ENCODE measurements at regions not wholly inside any gene's neighbourhood (a gene's known extent, or its start where the extent isn't known, plus 50 kb on each side); places are given as distances from the start of the nearest gene placed in this dataset.

DNA sequence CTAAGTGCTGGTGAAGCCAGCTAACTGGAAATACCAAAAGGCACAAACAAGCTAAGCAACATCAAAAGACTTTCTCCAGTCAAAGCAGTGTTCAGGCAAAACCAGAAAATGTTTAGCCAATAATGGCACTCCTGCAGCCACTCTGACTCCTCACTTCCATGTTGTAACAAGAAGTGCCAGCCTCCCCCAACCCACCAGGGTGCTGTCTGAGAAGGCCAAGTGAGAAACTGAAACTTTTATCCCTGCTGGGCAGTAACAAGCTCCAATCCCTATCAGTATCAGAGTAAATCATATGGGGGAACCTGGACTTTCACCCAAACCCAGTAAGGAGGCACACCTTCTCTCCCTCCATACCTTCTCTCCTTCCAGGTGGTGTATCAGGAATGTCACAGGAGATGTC is 414.8 kb upstream of the NMUR2 start:
- no peak overlapping the region for H3K4me3 ChIP-seq
- no peak for TF ChIP-seq EP300 (IDR thresholded peaks at IDR 0.05; ENCODE audit: low read depth)
- no peak for TF ChIP-seq POLR2A (IDR thresholded peaks at IDR 0.05)
- TF ChIP-seq, protein P1, sequence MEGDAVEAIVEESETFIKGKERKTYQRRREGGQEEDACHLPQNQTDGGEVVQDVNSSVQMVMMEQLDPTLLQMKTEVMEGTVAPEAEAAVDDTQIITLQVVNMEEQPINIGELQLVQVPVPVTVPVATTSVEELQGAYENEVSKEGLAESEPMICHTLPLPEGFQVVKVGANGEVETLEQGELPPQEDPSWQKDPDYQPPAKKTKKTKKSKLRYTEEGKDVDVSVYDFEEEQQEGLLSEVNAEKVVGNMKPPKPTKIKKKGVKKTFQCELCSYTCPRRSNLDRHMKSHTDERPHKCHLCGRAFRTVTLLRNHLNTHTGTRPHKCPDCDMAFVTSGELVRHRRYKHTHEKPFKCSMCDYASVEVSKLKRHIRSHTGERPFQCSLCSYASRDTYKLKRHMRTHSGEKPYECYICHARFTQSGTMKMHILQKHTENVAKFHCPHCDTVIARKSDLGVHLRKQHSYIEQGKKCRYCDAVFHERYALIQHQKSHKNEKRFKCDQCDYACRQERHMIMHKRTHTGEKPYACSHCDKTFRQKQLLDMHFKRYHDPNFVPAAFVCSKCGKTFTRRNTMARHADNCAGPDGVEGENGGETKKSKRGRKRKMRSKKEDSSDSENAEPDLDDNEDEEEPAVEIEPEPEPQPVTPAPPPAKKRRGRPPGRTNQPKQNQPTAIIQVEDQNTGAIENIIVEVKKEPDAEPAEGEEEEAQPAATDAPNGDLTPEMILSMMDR (IDR thresholded peaks at IDR 0.05) = no peak
- no peak for TF ChIP-seq POLR2AphosphoS5 (IDR thresholded peaks at IDR 0.05)
- intact Hi-C loops (cut with DNase I; ENCODE audit: low total_unique reads) = no loop called here
- DNase-seq = no peak
- no peaks in the 10 kb centered on the region for H3K27me3 ChIP-seq
- H3K36me3 ChIP-seq = no peaks in the 10 kb centered on the region
- in situ Hi-C loops (cut with MboI; ENCODE audit: low pct_ligation_motif_present in 1 of 4, low pct_unique_long_range_greater_than_20kb in 1 of 4, low sequenced_read_pairs in 3 of 4) = no loop called here
- no peaks in the 10 kb centered on the region for H3K9me3 ChIP-seq
- no peaks in the 10 kb centered on the region for H3K4me1 ChIP-seq
- no peak overlapping the region for H3K27ac ChIP-seq

DNA sequence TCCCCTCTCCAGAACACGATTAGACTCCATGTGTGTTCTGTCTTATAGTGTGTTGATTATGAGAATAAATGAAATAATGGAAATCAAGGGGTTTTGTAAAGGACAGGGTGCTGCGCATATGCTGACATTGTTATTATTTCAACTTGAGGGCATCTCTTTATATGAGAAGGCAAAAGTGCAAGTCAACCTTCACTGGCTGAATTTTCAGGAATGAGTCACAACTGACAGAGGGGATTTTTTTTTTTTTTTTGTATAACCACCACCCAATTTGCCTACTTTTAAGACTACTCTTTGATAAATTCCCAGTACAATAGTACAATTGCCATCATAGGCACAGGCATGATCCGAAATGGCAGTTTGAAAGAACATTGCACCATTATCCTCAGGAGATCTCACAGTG is 419.2 kb upstream of the NMUR2 start:
- H3K27me3 ChIP-seq = no peaks in the 10 kb centered on the region
- no peak for DNase-seq
- no peaks in the 10 kb centered on the region for H3K9me3 ChIP-seq
- in situ Hi-C loops (cut with MboI; ENCODE audit: low pct_ligation_motif_present in 1 of 4, low pct_unique_long_range_greater_than_20kb in 1 of 4, low sequenced_read_pairs in 3 of 4) (no loop called here), intact Hi-C loops (cut with DNase I; ENCODE audit: low total_unique reads) (no loop called here)
- H3K4me1 ChIP-seq = no peaks in the 10 kb centered on the region
- no peak overlapping the region for H3K27ac ChIP-seq
- H3K4me3 ChIP-seq = no peak overlapping the region
- H3K36me3 ChIP-seq = no peaks in the 10 kb centered on the region
- 73 to 75% methylated on average over 3 of the region's 3 CpGs for WGBS, 2 donors (ENCODE audit: low coverage in 1 of 2)
- TF ChIP-seq, protein P1 (IDR thresholded peaks at IDR 0.05) = no peak

DNA sequence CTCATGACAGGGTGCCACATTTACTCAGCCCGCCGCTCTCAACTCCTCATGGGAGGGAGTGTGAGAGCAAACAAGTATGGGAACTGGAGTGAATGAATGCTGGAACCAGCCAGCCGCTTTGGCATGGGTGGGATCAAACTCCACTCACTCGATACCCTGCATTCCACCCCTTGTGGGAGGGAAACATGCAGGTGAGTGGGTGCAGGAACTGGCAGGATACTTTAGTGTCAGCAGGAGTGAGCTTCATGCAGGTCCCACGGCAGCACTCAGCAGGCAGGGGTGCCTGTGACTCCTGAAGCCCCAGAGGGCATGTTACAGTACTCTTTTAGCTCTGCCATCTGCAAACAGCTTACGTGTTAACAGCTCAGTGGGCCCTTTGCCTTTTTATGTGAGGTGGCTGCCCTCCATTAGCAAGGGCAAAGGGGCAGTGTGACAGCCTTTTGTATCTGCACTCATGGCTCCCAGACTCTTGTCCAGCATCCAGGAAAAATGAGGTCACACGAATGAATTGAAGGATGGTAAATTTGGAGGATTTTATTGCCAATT is 433.2 kb upstream of the NMUR2 start:
- in situ Hi-C loops (cut with MboI; ENCODE audit: low pct_ligation_motif_present in 1 of 4, low pct_unique_long_range_greater_than_20kb in 1 of 4, low sequenced_read_pairs in 3 of 4) = no loop called here
- 60 to 77% methylated on average over 4 to 7 of the region's 7 CpGs for WGBS, 2 donors (ENCODE audit: low coverage in 1 of 2)
- no peak for DNase-seq
- Histone ChIP-seq H3K36me3 (no peaks in the 10 kb centered on the region), H3K27me3 (no peaks in the 10 kb centered on the region), H3K27ac (no peak overlapping the region), H3K4me3 (no peak overlapping the region), H3K4me1 (no peaks in the 10 kb centered on the region), H3K9me3 (no peaks in the 10 kb centered on the region)
- TF ChIP-seq EP300 (IDR thresholded peaks at IDR 0.05; ENCODE audit: low read depth) (no peak), POLR2AphosphoS5 (IDR thresholded peaks at IDR 0.05) (no peak), POLR2A (IDR thresholded peaks at IDR 0.05) (no peak)
- TF ChIP-seq, protein P1 (IDR thresholded peaks at IDR 0.05) = no peak
- intact Hi-C loops (cut with DNase I; ENCODE audit: low total_unique reads) = no loop called here

DNA sequence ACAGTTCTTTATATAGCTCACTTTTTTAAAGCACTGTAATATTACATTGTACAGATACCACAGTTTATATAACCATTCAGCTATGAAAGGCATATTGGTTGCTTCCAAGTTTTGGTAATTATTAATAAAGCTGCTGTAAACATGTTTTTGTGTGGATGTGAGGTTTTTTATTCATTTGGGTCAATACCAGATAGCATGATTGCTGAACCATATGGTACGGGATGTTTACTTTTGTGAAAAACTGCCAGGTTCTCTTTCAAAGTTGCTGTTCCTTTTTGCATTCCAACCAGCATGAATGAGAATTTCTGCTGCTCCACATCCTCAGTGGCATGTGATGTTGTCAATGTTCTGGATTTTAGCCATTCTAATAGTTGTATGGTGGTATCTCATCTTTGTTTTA is 439.6 kb upstream of the NMUR2 start:
- WGBS, 2 donors (ENCODE audit: low coverage in 1 of 2) = 31 to 42% methylated on average over 1 of the region's 1 CpG
- in situ Hi-C loops (cut with MboI; ENCODE audit: low pct_ligation_motif_present in 1 of 4, low pct_unique_long_range_greater_than_20kb in 1 of 4, low sequenced_read_pairs in 3 of 4) = no loop called here

More for the DNA sequence above, 439.6 kb upstream of the NMUR2 start:
- intact Hi-C loops (cut with DNase I; ENCODE audit: low total_unique reads) = no loop called here
- H3K27me3 ChIP-seq = no peaks in the 10 kb centered on the region
- DNase-seq = no peak
- H3K9me3 ChIP-seq = no peaks in the 10 kb centered on the region
- no peak overlapping the region for H3K27ac ChIP-seq
- H3K4me1 ChIP-seq = no peaks in the 10 kb centered on the region
- H3K4me3 ChIP-seq = no peak overlapping the region
- TF ChIP-seq POLR2A (IDR thresholded peaks at IDR 0.05) = no peak
- TF ChIP-seq, protein P1 (IDR thresholded peaks at IDR 0.05) = no peak
- no peak for TF ChIP-seq EP300 (IDR thresholded peaks at IDR 0.05; ENCODE audit: low read depth)
- no peak for TF ChIP-seq POLR2AphosphoS5 (IDR thresholded peaks at IDR 0.05)
- no peaks in the 10 kb centered on the region for H3K36me3 ChIP-seq
